Prostate gland (tissue), 2 donors: ENCODE measurements at regions not wholly inside any gene's neighbourhood (a gene's known extent, or its start where the extent isn't known, plus 50 kb on each side); places are given as distances from the start of the nearest gene placed in this dataset.

Source experiments
- DNase-seq: peaks from one replicate; pipeline ENCODE4 v3.0.0-alpha.2; 2019; ENCODE audit warnings: low spot score
- H3K27ac ChIP-seq, 2 donors: fragments of 200-600 bp; sonication (generic); 2 replicates each; pipeline ENCODE4 v1.5.1; 2017 to 2019
- H3K27me3 ChIP-seq: fragments of 200-600 bp; sonication (generic); replicated peaks from 2 replicates; pipeline ENCODE4 v1.5.1; 2019; ENCODE audit not compliant: insufficient read depth
- H3K36me3 ChIP-seq, 2 donors: fragments of 200-600 bp; sonication (generic); 1 replicate in 1 of 2; 2 replicates in 1 of 2; pipeline versions ENCODE4 v1.5.1 to v1.8.1; 2017 to 2019
- H3K4me1 ChIP-seq: fragments of 200-600 bp; sonication (generic); replicated peaks from 2 replicates; pipeline ENCODE4 v1.5.1; 2019
- H3K4me3 ChIP-seq, 2 donors: fragments of 200-600 bp; sonication (generic); 2 replicates each; pipeline ENCODE4 v1.5.1; 2017 to 2019
- H3K9me3 ChIP-seq: fragments of 200-600 bp; sonication (generic); 2 replicates; pipeline ENCODE4 v1.5.1; 2017
- CTCF ChIP-seq, 4 experiments: fragments of 200-600 bp in 2 of 4; fragments of 450-650 bp in 2 of 4; sonication (generic) in 2 of 4; IDR thresholded peaks; 1 replicate in 3 of 4; 2 replicates in 1 of 4; pipeline ENCODE4 v1.5.1; 2016 to 2019; ENCODE audit warnings: antibody characterized with exemption in 4 of 4, mild to moderate bottlenecking in 2 of 4, moderate library complexity in 2 of 4
- POLR2A ChIP-seq: fragments of 450-650 bp; IDR thresholded peaks from one replicate; pipeline ENCODE4 v1.6.1; 2016; ENCODE audit warnings: antibody characterized with exemption, mild to moderate bottlenecking
- POLR2AphosphoS5 ChIP-seq: sonication (generic); formaldehyde crosslinking; IDR thresholded peaks from one replicate; pipeline ENCODE4 v1.6.1; 2017; ENCODE audit warnings: antibody characterized with exemption
- WGBS: methylation state at CpG from one replicate; pipeline ENCODE4 v1.1.5; 2018; 5-methylcytosine and 5-hydroxymethylcytosine counted together
- intact Hi-C: fragments of 100-400 bp; cut with DNase I; formaldehyde crosslinking; loops from one replicate; pipeline ENCODE4 v1.14.2; 2022

GRCh38 chr7:124590814-124591213, 174.8 kb downstream of the GPR37 start:
- intact Hi-C loops = no loop called here
- H3K9me3 ChIP-seq = no peaks in the 10 kb centered on the region
- no peaks in the 10 kb centered on the region for H3K27me3 ChIP-seq
- no peak overlapping the region for H3K27ac ChIP-seq
- DNase-seq = no peak
- no peak overlapping the region for H3K4me3 ChIP-seq
- no peaks in the 10 kb centered on the region for H3K36me3 ChIP-seq
- H3K4me1 ChIP-seq = no peaks in the 10 kb centered on the region
- TF ChIP-seq POLR2A (no peak), CTCF (IDR thresholded peaks at IDR 0.05) (no peak), POLR2AphosphoS5 (no peak)
- 91% methylated on average over 2 of the region's 2 CpGs for WGBS

GRCh38 chr7:124577256-124577655, 188.3 kb downstream of the GPR37 start:
- Histone ChIP-seq H3K36me3 (no peaks in the 10 kb centered on the region), H3K9me3 (no peaks in the 10 kb centered on the region), H3K27ac (no peak overlapping the region), H3K4me1 (no peaks in the 10 kb centered on the region), H3K27me3 (no peaks in the 10 kb centered on the region), H3K4me3 (no peak overlapping the region)
- TF ChIP-seq POLR2A (no peak), POLR2AphosphoS5 (no peak), CTCF (IDR thresholded peaks at IDR 0.05) (no peak)
- WGBS = 91% methylated on average over 2 of the region's 2 CpGs
- DNase-seq = no peak
- intact Hi-C loops = no loop called here

GRCh38 chr7:124575176-124575575, 190.4 kb downstream of the GPR37 start:
- 94% methylated on average over 3 of the region's 3 CpGs for WGBS

DNA sequence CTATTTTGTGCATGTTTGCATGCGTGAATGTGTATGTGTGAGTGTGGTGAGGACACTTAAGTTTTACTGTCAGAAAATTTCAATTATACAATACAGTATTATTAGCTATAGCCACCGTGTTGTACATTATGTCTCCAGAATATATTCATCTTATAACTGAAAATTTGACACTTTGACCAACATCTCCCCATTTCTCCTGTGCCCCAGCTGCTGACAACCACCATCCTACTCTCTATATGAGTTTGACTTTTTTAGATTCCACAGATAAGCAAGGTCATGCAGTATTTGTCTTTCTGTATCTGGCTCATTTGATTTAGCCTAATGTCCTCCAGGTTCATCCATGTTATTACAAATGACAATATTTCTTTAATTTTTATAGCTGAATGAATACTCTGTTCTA, 195.0 kb downstream of the GPR37 start:
- no peaks in the 10 kb centered on the region for H3K4me1 ChIP-seq
- WGBS = 86% methylated on average over 2 of the region's 2 CpGs
- H3K4me3 ChIP-seq = no peak overlapping the region
- H3K36me3 ChIP-seq = no peaks in the 10 kb centered on the region
- no peaks in the 10 kb centered on the region for H3K27me3 ChIP-seq
- H3K9me3 ChIP-seq = no peaks in the 10 kb centered on the region
- intact Hi-C loops = no loop called here
- no peak for DNase-seq
- no peak for TF ChIP-seq POLR2AphosphoS5
- TF ChIP-seq CTCF (IDR thresholded peaks at IDR 0.05) = no peak
- TF ChIP-seq POLR2A = no peak
- H3K27ac ChIP-seq = no peak overlapping the region

More at GRCh38 chr7:124575176-124575575, 190.4 kb downstream of the GPR37 start:
- Histone ChIP-seq H3K27me3 (no peaks in the 10 kb centered on the region), H3K4me3 (no peak overlapping the region), H3K9me3 (no peaks in the 10 kb centered on the region), H3K4me1 (no peaks in the 10 kb centered on the region), H3K36me3 (no peaks in the 10 kb centered on the region), H3K27ac (no peak overlapping the region)
- intact Hi-C loops = no loop called here
- no peak for DNase-seq
- TF ChIP-seq POLR2A (no peak), CTCF (IDR thresholded peaks at IDR 0.05) (no peak), POLR2AphosphoS5 (no peak)

DNA sequence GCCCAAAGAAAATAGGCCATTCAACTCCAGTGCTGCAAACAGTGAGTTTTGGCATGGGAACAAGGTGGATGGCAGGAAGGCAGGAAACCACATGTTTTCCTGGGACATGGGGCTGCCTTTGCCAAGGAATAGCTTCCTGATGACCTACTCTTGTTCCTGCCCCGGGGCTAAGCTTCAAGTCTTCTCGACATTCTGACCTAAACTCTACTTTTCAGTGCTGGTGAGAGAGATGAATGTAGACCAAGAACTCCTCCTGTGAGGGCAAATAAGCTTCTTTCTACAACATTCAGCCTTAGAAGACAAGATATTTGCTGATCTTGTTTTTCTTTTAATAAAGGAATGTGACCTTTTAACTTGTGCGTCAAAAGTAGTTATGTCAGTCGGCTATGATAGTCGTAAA, 199.0 kb downstream of the GPR37 start:
- no peak for DNase-seq
- intact Hi-C loops = no loop called here
- no peak overlapping the region for H3K27ac ChIP-seq
- H3K36me3 ChIP-seq = no peaks in the 10 kb centered on the region
- TF ChIP-seq CTCF (IDR thresholded peaks at IDR 0.05) (no peak), POLR2A (no peak), POLR2AphosphoS5 (no peak)
- no peak overlapping the region for H3K4me3 ChIP-seq
- H3K27me3 ChIP-seq = peaks cover 2% of the 10 kb centered on the region
- H3K4me1 ChIP-seq = no peaks in the 10 kb centered on the region
- no peaks in the 10 kb centered on the region for H3K9me3 ChIP-seq
- WGBS = 36% methylated on average over 5 of the region's 5 CpGs
